ENCODE measurements at regions not wholly inside any gene's neighbourhood (a gene's known extent, or its start where the extent isn't known, plus 50 kb on each side); places are given as distances from the start of the nearest gene placed in this dataset.

- H3K27me3 ChIP-seq (replicated peaks; ENCODE audit: insufficient read depth), result no peaks in the 10 kb centered on the region
- DNase-seq (ENCODE audit: low spot score) (no peak), ATAC-seq (ENCODE audit: insufficient number of reproducible peaks, low FRiP score, low read depth) (no peak)
- no peak for TF ChIP-seq CTCF (IDR thresholded peaks at IDR 0.05)
- no peaks in the 10 kb centered on the region for H3K9me3 ChIP-seq
- no peaks in the 10 kb centered on the region for H3K36me3 ChIP-seq
- H3K27ac ChIP-seq, result no peak overlapping the region
- no peak overlapping the region for H3K4me3 ChIP-seq
- H3K4me1 ChIP-seq (ENCODE audit: control insufficient read depth in 1 of 2, low read depth in 2 of 2), result no peaks in the 10 kb centered on the region
Measured at GRCh38 chr16:54429029-54429428, 142.4 kb upstream of the IRX3 start.

GRCh38 chr16:54426553-54426849 lies 139.9 kb upstream of the IRX3 start:
- DNase-seq (ENCODE audit: low spot score) (no peak), ATAC-seq (ENCODE audit: insufficient number of reproducible peaks, low FRiP score, low read depth) (no peak)
- Histone ChIP-seq H3K4me3 (no peak overlapping the region), H3K27me3 (replicated peaks; ENCODE audit: insufficient read depth) (no peaks in the 10 kb centered on the region), H3K36me3 (no peaks in the 10 kb centered on the region), H3K9me3 (no peaks in the 10 kb centered on the region), H3K27ac (no peak overlapping the region), H3K4me1 (ENCODE audit: control insufficient read depth in 1 of 2, low read depth in 2 of 2) (peaks cover 3 to 17% of the 10 kb centered on the region in 2 donors)
- TF ChIP-seq CTCF (IDR thresholded peaks at IDR 0.05), result no peak

GRCh38 chr16:54425681-54426552 lies 139.3 kb upstream of the IRX3 start:
- DNase-seq (ENCODE audit: low spot score) (no peak), ATAC-seq (ENCODE audit: insufficient number of reproducible peaks, low FRiP score, low read depth) (no peak)
- Histone ChIP-seq H3K4me1 (ENCODE audit: control insufficient read depth in 1 of 2, low read depth in 2 of 2) (peaks cover 3 to 20% of the 10 kb centered on the region in 2 donors), H3K4me3 (no peak overlapping the region), H3K27ac (no peak overlapping the region), H3K36me3 (no peaks in the 10 kb centered on the region), H3K27me3 (replicated peaks; ENCODE audit: insufficient read depth) (no peaks in the 10 kb centered on the region), H3K9me3 (no peaks in the 10 kb centered on the region)
- TF ChIP-seq CTCF (IDR thresholded peaks at IDR 0.05), result no peak

GRCh38 chr16:54425068-54425467 lies 138.5 kb upstream of the IRX3 start:
- no peak for TF ChIP-seq CTCF (IDR thresholded peaks at IDR 0.05)
- DNase-seq (ENCODE audit: low spot score) (no peak), ATAC-seq (ENCODE audit: insufficient number of reproducible peaks, low FRiP score, low read depth) (no peak)
- no peaks in the 10 kb centered on the region for H3K27me3 ChIP-seq (replicated peaks; ENCODE audit: insufficient read depth)
- H3K4me1 ChIP-seq (ENCODE audit: control insufficient read depth in 1 of 2, low read depth in 2 of 2), result peaks cover 3 to 20% of the 10 kb centered on the region in 2 donors
- H3K4me3 ChIP-seq, result no peak overlapping the region
- no peaks in the 10 kb centered on the region for H3K36me3 ChIP-seq
- H3K27ac ChIP-seq, result no peak overlapping the region
- H3K9me3 ChIP-seq, result no peaks in the 10 kb centered on the region

- ATAC-seq (ENCODE audit: insufficient number of reproducible peaks, low FRiP score, low read depth) (no peak), DNase-seq (ENCODE audit: low spot score) (no peak)
- TF ChIP-seq CTCF (IDR thresholded peaks at IDR 0.05), result no peak
- Histone ChIP-seq H3K4me3 (no peak overlapping the region), H3K9me3 (no peaks in the 10 kb centered on the region), H3K27me3 (replicated peaks; ENCODE audit: insufficient read depth) (no peaks in the 10 kb centered on the region), H3K27ac (no peak overlapping the region), H3K36me3 (no peaks in the 10 kb centered on the region), H3K4me1 (ENCODE audit: control insufficient read depth in 1 of 2, low read depth in 2 of 2) (peaks cover 3 to 20% of the 10 kb centered on the region in 2 donors)
Measured at GRCh38 chr16:54424043-54424451, 137.5 kb upstream of the IRX3 start.

All from thoracic aorta (tissue), 2 donors.